ENCODE measurements at regions not wholly inside any gene's neighbourhood (a gene's known extent, or its start where the extent isn't known, plus 50 kb on each side); places are given as distances from the start of the nearest gene placed in this dataset.

- Mint-ChIP-seq H3K4me1 (no peaks in the 10 kb centered on the region), H3K27ac (no peak overlapping the region), H3K27me3 (peaks cover 6% of the 10 kb centered on the region), H3K9me3 (no peaks in the 10 kb centered on the region), H3K4me3 (no peak overlapping the region), H3K36me3 (ENCODE audit: low read depth) (no peaks in the 10 kb centered on the region)
- intact Hi-C loops (cut with micrococcal nuclease) = no loop called here
- peak; percentile 50 for DNase-seq
Measured at GRCh38 chr2:44844651-44845270, 96.7 kb upstream of the SIX3 start.

GRCh38 chr2:44848026-44848425 lies 93.5 kb upstream of the SIX3 start:
- H3K27me3 Mint-ChIP-seq = peaks cover 15% of the 10 kb centered on the region
- H3K27ac Mint-ChIP-seq = no peak overlapping the region
- no peaks in the 10 kb centered on the region for H3K36me3 Mint-ChIP-seq (ENCODE audit: low read depth)
- no peaks in the 10 kb centered on the region for H3K9me3 Mint-ChIP-seq
- intact Hi-C loops (cut with micrococcal nuclease) = no loop called here
- H3K4me1 Mint-ChIP-seq = no peaks in the 10 kb centered on the region
- H3K4me3 Mint-ChIP-seq = no peak overlapping the region
- peak; percentile 37 for DNase-seq

GRCh38 chr2:44850016-44850415 lies 91.5 kb upstream of the SIX3 start:
- no peak overlapping the region for H3K4me3 Mint-ChIP-seq
- no peak overlapping the region for H3K27ac Mint-ChIP-seq
- DNase-seq = peak; percentile 40
- intact Hi-C loops (cut with micrococcal nuclease) = no loop called here
- H3K4me1 Mint-ChIP-seq = no peaks in the 10 kb centered on the region
- no peaks in the 10 kb centered on the region for H3K36me3 Mint-ChIP-seq (ENCODE audit: low read depth)
- H3K9me3 Mint-ChIP-seq = no peaks in the 10 kb centered on the region
- peaks cover 15% of the 10 kb centered on the region for H3K27me3 Mint-ChIP-seq

GRCh38 chr2:44851518-44851917 lies 90.0 kb upstream of the SIX3 start:
- no peak overlapping the region for H3K27ac Mint-ChIP-seq
- intact Hi-C loops (cut with micrococcal nuclease) = no loop called here
- no peak overlapping the region for H3K4me3 Mint-ChIP-seq
- DNase-seq = no peak
- no peaks in the 10 kb centered on the region for H3K4me1 Mint-ChIP-seq
- no peaks in the 10 kb centered on the region for H3K36me3 Mint-ChIP-seq (ENCODE audit: low read depth)
- no peaks in the 10 kb centered on the region for H3K9me3 Mint-ChIP-seq
- H3K27me3 Mint-ChIP-seq = peaks cover 17% of the 10 kb centered on the region

- H3K4me3 Mint-ChIP-seq = no peak overlapping the region
- H3K36me3 Mint-ChIP-seq (ENCODE audit: low read depth) = no peaks in the 10 kb centered on the region
- peaks cover 20% of the 10 kb centered on the region for H3K27me3 Mint-ChIP-seq
- H3K9me3 Mint-ChIP-seq = no peaks in the 10 kb centered on the region
- no peak overlapping the region for H3K27ac Mint-ChIP-seq
- peak; percentile 9 for DNase-seq
- intact Hi-C loops (cut with micrococcal nuclease) = no loop called here
- H3K4me1 Mint-ChIP-seq = no peaks in the 10 kb centered on the region
Measured at GRCh38 chr2:44852594-44852993, 88.9 kb upstream of the SIX3 start.

GRCh38 chr2:44859337-44859736 lies 82.2 kb upstream of the SIX3 start:
- Mint-ChIP-seq H3K9me3 (no peaks in the 10 kb centered on the region), H3K4me3 (no peak overlapping the region), H3K4me1 (no peaks in the 10 kb centered on the region), H3K27me3 (peaks cover 46% of the 10 kb centered on the region), H3K27ac (no peak overlapping the region), H3K36me3 (ENCODE audit: low read depth) (no peaks in the 10 kb centered on the region)
- intact Hi-C loops (cut with micrococcal nuclease) = no loop called here
- DNase-seq = no peak

DNA sequence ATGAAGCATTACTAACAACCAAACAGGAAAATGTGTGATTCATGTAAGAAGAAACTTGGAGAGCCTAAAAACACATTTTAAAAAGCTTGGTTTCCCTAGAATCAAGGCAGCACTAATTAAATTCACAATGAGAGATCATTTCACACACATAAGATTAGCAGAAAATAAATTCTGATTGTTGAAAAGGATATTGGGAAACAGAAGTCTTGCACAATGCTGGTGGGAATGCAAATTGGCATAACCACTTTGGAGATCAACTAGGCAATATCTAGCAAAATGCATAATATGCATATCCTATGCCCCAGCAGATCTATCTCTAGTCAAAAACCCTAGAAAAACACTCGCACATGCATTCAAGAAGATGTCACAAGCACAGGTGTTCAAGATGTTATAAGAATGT lies 75.3 kb upstream of the SIX3 start:
- Mint-ChIP-seq H3K4me3 (no peak overlapping the region), H3K9me3 (no peaks in the 10 kb centered on the region), H3K36me3 (ENCODE audit: low read depth) (no peaks in the 10 kb centered on the region), H3K4me1 (no peaks in the 10 kb centered on the region), H3K27me3 (peaks cover 37% of the 10 kb centered on the region), H3K27ac (no peak overlapping the region)
- intact Hi-C loops (cut with micrococcal nuclease) = no loop called here
- DNase-seq = no peak

DNA sequence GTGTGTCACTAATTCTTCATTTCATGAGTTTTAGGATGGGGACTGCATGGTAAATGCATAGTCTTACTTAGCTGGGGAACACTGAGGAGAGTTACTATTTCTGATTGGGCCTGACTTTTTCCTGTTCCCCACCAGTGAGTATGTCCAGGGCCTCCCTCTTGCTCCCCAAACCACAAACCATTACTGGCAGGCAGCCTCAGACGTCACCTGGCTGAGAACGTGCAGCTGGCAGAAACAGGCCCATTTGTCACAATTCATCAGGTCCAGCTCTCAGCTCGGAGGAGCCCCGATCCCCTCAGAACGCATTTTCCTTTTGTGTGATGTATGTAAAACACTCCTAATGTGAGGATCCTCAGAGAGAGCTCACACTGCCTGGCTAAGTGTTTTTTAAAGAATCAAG lies 71.7 kb upstream of the SIX3 start:
- DNase-seq = no peak
- peaks cover 15% of the 10 kb centered on the region for H3K27me3 Mint-ChIP-seq
- H3K36me3 Mint-ChIP-seq (ENCODE audit: low read depth) = no peaks in the 10 kb centered on the region
- no peak overlapping the region for H3K4me3 Mint-ChIP-seq
- H3K4me1 Mint-ChIP-seq = no peaks in the 10 kb centered on the region
- no peaks in the 10 kb centered on the region for H3K9me3 Mint-ChIP-seq
- no peak overlapping the region for H3K27ac Mint-ChIP-seq
- intact Hi-C loops (cut with micrococcal nuclease) = no loop called here

- no peak overlapping the region for H3K27ac Mint-ChIP-seq
- peaks cover 3% of the 10 kb centered on the region for H3K27me3 Mint-ChIP-seq
- no peaks in the 10 kb centered on the region for H3K4me1 Mint-ChIP-seq
- no peaks in the 10 kb centered on the region for H3K36me3 Mint-ChIP-seq (ENCODE audit: low read depth)
- intact Hi-C loops (cut with micrococcal nuclease) = no loop called here
- no peaks in the 10 kb centered on the region for H3K9me3 Mint-ChIP-seq
- no peak for DNase-seq
- no peak overlapping the region for H3K4me3 Mint-ChIP-seq
Measured at GRCh38 chr2:44877417-44877816, 64.1 kb upstream of the SIX3 start.

DNA sequence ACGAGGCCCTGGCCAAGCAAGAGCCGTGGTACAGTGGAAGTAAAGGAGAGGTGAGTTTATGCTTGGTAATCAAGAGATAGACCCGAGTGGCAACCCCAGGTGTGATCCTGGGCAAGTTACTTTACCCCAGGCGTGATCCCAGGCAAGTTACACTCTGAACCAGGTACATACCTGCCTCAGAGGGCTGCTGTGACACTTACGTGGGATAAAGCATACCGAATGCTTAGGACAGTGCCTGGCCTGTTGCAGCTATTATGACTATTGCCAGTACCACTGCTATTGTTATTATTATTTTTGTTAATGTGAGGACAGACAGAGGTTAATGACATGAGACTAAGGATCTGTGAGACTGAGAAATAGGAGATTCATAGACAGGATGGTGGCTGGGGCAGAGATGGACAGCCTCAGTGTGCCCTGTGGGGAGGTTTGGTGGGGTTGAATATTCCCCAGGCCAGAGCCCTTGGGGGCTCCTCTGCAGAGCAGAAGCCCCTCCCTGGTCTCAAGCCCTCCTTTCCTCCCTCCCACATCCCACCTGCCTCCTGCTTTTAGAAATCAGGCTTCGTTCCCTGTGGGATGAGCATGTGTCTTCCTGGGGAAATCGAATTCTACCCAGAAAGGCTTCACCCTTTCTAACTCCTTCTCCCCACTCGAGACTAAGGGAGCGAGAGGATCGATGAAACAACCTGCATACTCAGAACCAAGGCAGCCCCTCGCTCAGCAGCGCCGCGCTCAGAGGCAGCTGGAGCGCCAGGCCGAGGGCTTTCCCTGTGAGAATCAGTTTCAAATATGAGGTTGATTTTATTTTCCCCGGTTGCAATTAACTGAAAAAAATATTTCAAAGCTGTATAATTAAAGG lies 62.0 kb upstream of the SIX3 start:
- intact Hi-C loops (cut with micrococcal nuclease) = no loop called here
- no peak overlapping the region for H3K4me3 Mint-ChIP-seq
- no peaks in the 10 kb centered on the region for H3K36me3 Mint-ChIP-seq (ENCODE audit: low read depth)
- H3K9me3 Mint-ChIP-seq = no peaks in the 10 kb centered on the region
- no peak for DNase-seq
- no peak overlapping the region for H3K27ac Mint-ChIP-seq
- no peaks in the 10 kb centered on the region for H3K4me1 Mint-ChIP-seq
- peaks cover 5% of the 10 kb centered on the region for H3K27me3 Mint-ChIP-seq

GRCh38 chr2:44880125-44880483 lies 61.4 kb upstream of the SIX3 start:
- H3K27me3 Mint-ChIP-seq = peaks cover 5% of the 10 kb centered on the region
- no peaks in the 10 kb centered on the region for H3K9me3 Mint-ChIP-seq
- no peaks in the 10 kb centered on the region for H3K36me3 Mint-ChIP-seq (ENCODE audit: low read depth)
- no peak for DNase-seq
- intact Hi-C loops (cut with micrococcal nuclease) = no loop called here
- H3K4me3 Mint-ChIP-seq = no peak overlapping the region
- no peaks in the 10 kb centered on the region for H3K4me1 Mint-ChIP-seq
- H3K27ac Mint-ChIP-seq = no peak overlapping the region

GRCh38 chr2:44881856-44882255 lies 59.6 kb upstream of the SIX3 start:
- no peak overlapping the region for H3K4me3 Mint-ChIP-seq

DNA sequence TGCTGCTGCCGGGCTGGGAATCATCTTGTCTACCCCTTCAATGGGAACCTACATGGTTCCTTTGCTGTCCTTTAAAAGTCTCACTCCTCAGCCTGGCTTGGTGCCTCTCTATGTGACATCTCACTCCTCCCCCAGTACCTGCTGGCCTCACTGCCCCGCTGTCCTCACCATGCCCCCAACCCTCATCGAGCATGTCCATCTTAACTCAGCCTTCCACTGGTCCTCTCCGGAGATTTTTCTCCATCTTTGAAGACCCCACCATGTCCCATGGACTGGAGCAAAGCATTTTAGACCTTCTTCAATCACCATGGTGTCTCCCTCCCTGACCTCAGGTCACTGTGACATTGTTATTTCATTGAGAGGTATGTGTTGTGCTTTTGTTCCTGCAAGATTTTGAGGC lies 58.1 kb upstream of the SIX3 start:
- Mint-ChIP-seq H3K27me3 (peaks cover 8% of the 10 kb centered on the region), H3K27ac (no peak overlapping the region), H3K4me1 (no peaks in the 10 kb centered on the region), H3K9me3 (no peaks in the 10 kb centered on the region), H3K36me3 (ENCODE audit: low read depth) (no peaks in the 10 kb centered on the region), H3K4me3 (no peak overlapping the region)
- intact Hi-C loops (cut with micrococcal nuclease) = no loop called here
- no peak for DNase-seq

More at GRCh38 chr2:44881856-44882255, 59.6 kb upstream of the SIX3 start:
- H3K27me3 Mint-ChIP-seq = peaks cover 3% of the 10 kb centered on the region
- no peaks in the 10 kb centered on the region for H3K4me1 Mint-ChIP-seq
- intact Hi-C loops (cut with micrococcal nuclease) = no loop called here
- DNase-seq = no peak
- H3K9me3 Mint-ChIP-seq = no peaks in the 10 kb centered on the region
- no peak overlapping the region for H3K27ac Mint-ChIP-seq
- no peaks in the 10 kb centered on the region for H3K36me3 Mint-ChIP-seq (ENCODE audit: low read depth)

GRCh38 chr2:44884231-44884630 lies 57.3 kb upstream of the SIX3 start:
- no peak overlapping the region for H3K27ac Mint-ChIP-seq
- no peak overlapping the region for H3K4me3 Mint-ChIP-seq
- H3K4me1 Mint-ChIP-seq = no peaks in the 10 kb centered on the region
- H3K9me3 Mint-ChIP-seq = no peaks in the 10 kb centered on the region
- no peak for DNase-seq
- intact Hi-C loops (cut with micrococcal nuclease) = no loop called here
- H3K27me3 Mint-ChIP-seq = peaks cover 8% of the 10 kb centered on the region
- no peaks in the 10 kb centered on the region for H3K36me3 Mint-ChIP-seq (ENCODE audit: low read depth)

DNA sequence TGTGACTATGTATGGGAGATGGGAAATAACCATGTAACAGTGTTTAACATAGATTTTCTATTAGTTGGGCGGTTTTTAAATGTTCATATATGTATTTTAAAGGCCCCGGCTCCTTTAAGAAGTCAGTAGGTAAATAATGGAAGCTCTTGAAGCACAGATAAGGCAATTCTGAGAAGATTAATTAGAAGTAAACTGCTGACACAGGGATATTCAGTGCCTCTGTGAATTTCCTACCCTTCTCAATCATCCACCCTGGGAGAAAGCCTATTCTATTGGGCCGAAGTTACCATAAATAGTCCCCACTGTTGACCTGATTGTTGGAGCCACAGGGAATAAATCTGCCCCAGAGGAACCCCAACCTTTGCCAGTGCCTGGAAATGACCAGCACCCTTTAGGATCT lies 56.8 kb upstream of the SIX3 start:
- Mint-ChIP-seq H3K36me3 (ENCODE audit: low read depth) (no peaks in the 10 kb centered on the region), H3K4me3 (no peak overlapping the region), H3K9me3 (no peaks in the 10 kb centered on the region), H3K27ac (no peak overlapping the region), H3K4me1 (no peaks in the 10 kb centered on the region), H3K27me3 (peaks cover 8% of the 10 kb centered on the region)
- DNase-seq = no peak
- intact Hi-C loops (cut with micrococcal nuclease) = no loop called here

Measured in activated CD4-positive, alpha-beta T cell treated with anti-CD3 and anti-CD28 coated beads, Interleukin-2, amount 10 ng/mL, durations not matched to agents 24 days and 14 days (primary cell).